ENCODE measurements at regions not wholly inside any gene's neighbourhood (a gene's known extent, or its start where the extent isn't known, plus 50 kb on each side); places are given as distances from the start of the nearest gene placed in this dataset.

DNA sequence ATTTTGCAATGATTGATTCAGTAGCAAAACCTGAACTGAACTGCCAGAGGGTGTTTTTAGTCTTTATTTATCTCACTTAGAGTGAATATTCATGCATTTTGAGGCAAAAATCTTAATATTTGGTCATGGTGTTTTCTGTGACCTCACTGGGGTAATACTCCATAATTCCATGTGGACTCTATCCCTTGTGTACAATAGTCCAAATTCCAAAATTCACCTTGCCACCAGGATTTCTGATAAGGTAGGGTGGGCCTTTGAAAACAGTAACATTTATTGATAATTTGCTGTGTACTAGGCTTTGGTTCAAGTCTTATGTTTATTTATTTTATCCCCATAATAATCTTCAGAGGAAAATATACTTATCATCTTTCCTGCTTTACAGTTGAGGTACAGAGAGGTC is 68.4 kb upstream of the PDE5A start:
- H3K27me3 ChIP-seq, result no peaks in the 10 kb centered on the region
- intact Hi-C loops (cut with DNase I), result no loop called here
- no peak overlapping the region for H3K4me3 ChIP-seq
- H3K4me1 ChIP-seq, result peaks cover 0 to 5% of the 10 kb centered on the region in 2 donors
- H3K9me3 ChIP-seq, result no peaks in the 10 kb centered on the region
- H3K36me3 ChIP-seq, result no peaks in the 10 kb centered on the region
- no peak for DNase-seq (ENCODE audit: low spot score in 2 of 2)
- no peak overlapping the region for H3K27ac ChIP-seq
- TF ChIP-seq, protein P1, sequence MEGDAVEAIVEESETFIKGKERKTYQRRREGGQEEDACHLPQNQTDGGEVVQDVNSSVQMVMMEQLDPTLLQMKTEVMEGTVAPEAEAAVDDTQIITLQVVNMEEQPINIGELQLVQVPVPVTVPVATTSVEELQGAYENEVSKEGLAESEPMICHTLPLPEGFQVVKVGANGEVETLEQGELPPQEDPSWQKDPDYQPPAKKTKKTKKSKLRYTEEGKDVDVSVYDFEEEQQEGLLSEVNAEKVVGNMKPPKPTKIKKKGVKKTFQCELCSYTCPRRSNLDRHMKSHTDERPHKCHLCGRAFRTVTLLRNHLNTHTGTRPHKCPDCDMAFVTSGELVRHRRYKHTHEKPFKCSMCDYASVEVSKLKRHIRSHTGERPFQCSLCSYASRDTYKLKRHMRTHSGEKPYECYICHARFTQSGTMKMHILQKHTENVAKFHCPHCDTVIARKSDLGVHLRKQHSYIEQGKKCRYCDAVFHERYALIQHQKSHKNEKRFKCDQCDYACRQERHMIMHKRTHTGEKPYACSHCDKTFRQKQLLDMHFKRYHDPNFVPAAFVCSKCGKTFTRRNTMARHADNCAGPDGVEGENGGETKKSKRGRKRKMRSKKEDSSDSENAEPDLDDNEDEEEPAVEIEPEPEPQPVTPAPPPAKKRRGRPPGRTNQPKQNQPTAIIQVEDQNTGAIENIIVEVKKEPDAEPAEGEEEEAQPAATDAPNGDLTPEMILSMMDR (IDR thresholded peaks at IDR 0.05), result no peak

DNA sequence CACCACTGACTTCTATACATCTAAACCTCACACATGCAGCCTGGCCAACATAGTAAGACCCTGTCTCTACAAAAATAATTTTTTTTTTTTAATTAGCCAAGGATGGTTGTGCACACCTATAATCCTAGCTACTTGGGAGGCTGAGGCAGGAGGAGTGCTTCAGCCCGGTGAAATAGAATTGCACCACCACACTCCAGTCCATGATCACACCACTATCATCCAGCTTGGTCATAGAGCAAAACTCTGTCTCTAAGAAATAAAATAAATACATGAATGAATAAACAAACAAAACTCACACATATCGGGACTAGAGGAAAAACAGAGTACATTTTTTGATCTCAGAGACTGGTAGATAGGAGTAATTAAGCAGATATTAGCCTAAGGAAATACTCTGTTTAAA is 66.6 kb upstream of the PDE5A start:
- Histone ChIP-seq H3K9me3 (no peaks in the 10 kb centered on the region), H3K4me3 (no peak overlapping the region), H3K4me1 (peaks cover 0 to 3% of the 10 kb centered on the region in 2 donors), H3K27ac (no peak overlapping the region), H3K27me3 (no peaks in the 10 kb centered on the region), H3K36me3 (no peaks in the 10 kb centered on the region)
- TF ChIP-seq, protein P1 (IDR thresholded peaks at IDR 0.05), result no peak
- DNase-seq (ENCODE audit: low spot score in 2 of 2), result no peak
- intact Hi-C loops (cut with DNase I), result no loop called here

DNA sequence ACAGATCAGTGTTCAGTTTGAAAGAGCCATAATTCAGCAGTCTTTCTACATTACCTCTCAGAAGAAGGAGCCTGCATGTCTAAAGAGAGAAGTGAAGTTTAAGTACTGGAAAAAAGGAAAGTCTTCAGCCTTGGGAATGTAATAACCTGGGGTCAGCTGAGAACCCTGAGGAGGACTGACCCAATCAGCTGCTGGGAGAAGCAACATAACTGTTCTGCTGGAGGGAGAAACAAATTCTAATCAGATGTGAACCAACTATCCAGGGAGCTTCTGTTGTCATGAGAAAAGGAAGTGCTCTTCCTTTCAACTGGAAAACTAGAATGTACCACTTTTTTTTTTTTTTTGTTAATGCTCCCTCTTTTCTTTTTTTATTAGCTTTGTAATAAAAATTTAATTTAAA is 64.5 kb upstream of the PDE5A start:
- Histone ChIP-seq H3K36me3 (no peaks in the 10 kb centered on the region), H3K9me3 (no peaks in the 10 kb centered on the region), H3K27me3 (no peaks in the 10 kb centered on the region), H3K4me3 (no peak overlapping the region), H3K4me1 (peaks cover 0 to 3% of the 10 kb centered on the region in 2 donors), H3K27ac (no peak overlapping the region)
- intact Hi-C loops (cut with DNase I), result loop anchor here (2.0 to 5.0 kb wide), 2 partner anchors 64 to 89 kb away; partner anchors contain the start of gene PDE5A
- TF ChIP-seq, protein P1 (IDR thresholded peaks at IDR 0.05), result no peak
- DNase-seq (ENCODE audit: low spot score in 2 of 2), result no peak

DNA sequence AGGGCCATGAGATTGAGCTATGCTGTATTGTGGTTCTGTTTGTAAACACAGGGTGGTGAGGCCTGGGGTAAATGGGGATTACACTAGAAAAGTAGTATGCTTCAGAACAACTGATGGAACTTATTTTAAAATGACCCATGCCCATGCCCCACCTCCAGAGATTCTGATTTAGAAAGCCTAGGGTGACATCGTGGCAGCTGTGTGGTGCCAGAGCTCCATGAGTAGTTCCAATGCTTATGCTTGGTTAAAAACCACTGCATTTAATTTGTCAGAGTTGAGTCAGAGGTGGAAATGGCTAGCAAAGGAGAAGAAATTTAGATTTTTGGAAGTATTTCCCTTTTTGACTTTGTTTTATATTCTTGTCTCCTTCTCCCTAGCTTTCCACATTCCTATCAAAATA is 63.4 kb upstream of the PDE5A start:
- peaks cover 0 to 3% of the 10 kb centered on the region in 2 donors for H3K4me1 ChIP-seq
- TF ChIP-seq, protein P1 (IDR thresholded peaks at IDR 0.05), result peak; percentile 46 to 66 (median 48)
- peak overlapping the region in 1 of 2 donors; percentile 54 for H3K27ac ChIP-seq
- H3K9me3 ChIP-seq, result no peaks in the 10 kb centered on the region
- intact Hi-C loops (cut with DNase I), result loop anchor here (1.0 to 5.0 kb wide), 3 partner anchors 63 to 358 kb away; partner anchors contain the start of gene PDE5A
- H3K4me3 ChIP-seq, result no peak overlapping the region
- H3K27me3 ChIP-seq, result no peaks in the 10 kb centered on the region
- H3K36me3 ChIP-seq, result no peaks in the 10 kb centered on the region
- peak in 1 of 2 donors; percentile 74 for DNase-seq (ENCODE audit: low spot score in 2 of 2)

DNA sequence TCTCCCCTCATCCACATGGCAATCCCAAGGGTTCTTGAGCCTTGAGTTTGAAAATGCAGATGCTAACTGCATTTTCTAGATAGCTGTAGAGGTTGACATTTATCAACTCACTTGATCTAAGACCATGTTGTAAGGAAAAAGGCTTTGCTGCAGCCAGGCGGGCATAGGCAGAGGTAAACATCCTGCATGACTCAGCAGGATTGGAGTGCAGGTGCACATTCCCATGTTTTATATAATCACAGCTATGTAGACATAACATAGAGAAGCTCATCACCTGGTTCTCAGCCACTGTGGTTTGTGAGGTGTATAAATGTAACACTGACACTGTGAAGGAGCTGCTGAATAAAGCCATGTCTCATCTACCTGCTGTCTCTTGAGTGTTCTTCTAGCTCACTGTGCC is 62.3 kb upstream of the PDE5A start:
- Histone ChIP-seq H3K36me3 (no peaks in the 10 kb centered on the region), H3K4me3 (no peak overlapping the region), H3K4me1 (peaks cover 0 to 3% of the 10 kb centered on the region in 2 donors), H3K27ac (no peak overlapping the region), H3K27me3 (no peaks in the 10 kb centered on the region), H3K9me3 (no peaks in the 10 kb centered on the region)
- no peak for DNase-seq (ENCODE audit: low spot score in 2 of 2)
- TF ChIP-seq, protein P1 (IDR thresholded peaks at IDR 0.05), result no peak
- intact Hi-C loops (cut with DNase I), result loop anchor here (5.0 kb wide), 1 partner anchor 91 kb away; no protein-coding TSS in a partner anchor

DNA sequence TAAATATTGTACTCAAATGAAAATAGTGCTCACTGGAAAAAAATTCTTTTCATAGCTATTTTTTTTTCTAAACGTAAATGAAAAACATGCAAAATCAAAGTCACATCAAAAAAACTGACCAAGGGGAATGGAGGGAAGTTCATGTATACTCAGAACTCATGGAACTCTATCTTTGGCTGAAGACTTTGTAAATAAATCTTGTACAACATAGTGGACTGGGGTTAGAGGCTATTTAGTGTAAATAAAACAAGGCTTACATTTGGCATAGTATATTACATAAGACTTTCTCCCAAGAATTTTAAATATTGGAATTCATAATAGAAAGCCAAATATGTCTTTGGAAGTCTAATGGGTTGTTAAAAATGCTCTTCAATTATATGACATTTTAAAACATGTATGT is 59.8 kb upstream of the PDE5A start:
- H3K27ac ChIP-seq, result no peak overlapping the region
- H3K36me3 ChIP-seq, result no peaks in the 10 kb centered on the region
- no peak overlapping the region for H3K4me3 ChIP-seq
- H3K27me3 ChIP-seq, result no peaks in the 10 kb centered on the region
- no peaks in the 10 kb centered on the region for H3K9me3 ChIP-seq
- peaks cover 0 to 3% of the 10 kb centered on the region in 2 donors for H3K4me1 ChIP-seq
- intact Hi-C loops (cut with DNase I), result no loop called here
- no peak for DNase-seq (ENCODE audit: low spot score in 2 of 2)
- TF ChIP-seq, protein P1 (IDR thresholded peaks at IDR 0.05), result no peak
